Loucy (cell line): ENCODE measurements at regions not wholly inside any gene's neighbourhood (a gene's known extent, or its start where the extent isn't known, plus 50 kb on each side); places are given as distances from the start of the nearest gene placed in this dataset.

Experiments
- EZH2phosphoT487 ChIP-seq: fragments of 200-600 bp; IDR thresholded peaks from 2 replicates; pipeline ENCODE4 v1.6.1; 2018; ENCODE audit warnings: antibody characterized with exemption, mild to moderate bottlenecking, moderate library complexity, borderline replicate concordance
- TF ChIP-seq, protein P1 (sequence below): fragments of 200-600 bp; sonication (generic); conservative IDR thresholded peaks from 2 replicates; pipeline ENCODE4 v1.5.1; 2014; ENCODE audit warnings: mild to moderate bottlenecking, antibody characterized with exemption, low read length

DNA sequence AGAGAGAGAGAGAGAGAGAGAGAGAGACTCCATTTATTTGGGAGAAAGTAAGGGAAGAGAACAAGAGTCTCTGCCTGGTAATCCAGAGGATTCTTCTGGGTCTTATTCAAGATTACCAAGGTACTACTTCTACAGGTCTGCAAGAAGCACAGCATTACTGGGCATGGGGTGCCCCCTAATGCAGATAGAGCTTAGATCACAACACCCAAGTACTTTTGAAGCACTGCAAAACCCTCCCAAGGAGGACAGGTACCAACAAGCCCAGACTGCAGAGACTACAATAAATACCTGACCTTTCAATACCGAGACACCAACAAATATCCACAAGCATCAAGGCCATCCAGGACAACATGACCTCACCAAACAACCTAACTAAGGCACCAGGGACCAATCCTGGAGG is 94.7 kb upstream of the PHF24 start:
- TF ChIP-seq, protein P1, sequence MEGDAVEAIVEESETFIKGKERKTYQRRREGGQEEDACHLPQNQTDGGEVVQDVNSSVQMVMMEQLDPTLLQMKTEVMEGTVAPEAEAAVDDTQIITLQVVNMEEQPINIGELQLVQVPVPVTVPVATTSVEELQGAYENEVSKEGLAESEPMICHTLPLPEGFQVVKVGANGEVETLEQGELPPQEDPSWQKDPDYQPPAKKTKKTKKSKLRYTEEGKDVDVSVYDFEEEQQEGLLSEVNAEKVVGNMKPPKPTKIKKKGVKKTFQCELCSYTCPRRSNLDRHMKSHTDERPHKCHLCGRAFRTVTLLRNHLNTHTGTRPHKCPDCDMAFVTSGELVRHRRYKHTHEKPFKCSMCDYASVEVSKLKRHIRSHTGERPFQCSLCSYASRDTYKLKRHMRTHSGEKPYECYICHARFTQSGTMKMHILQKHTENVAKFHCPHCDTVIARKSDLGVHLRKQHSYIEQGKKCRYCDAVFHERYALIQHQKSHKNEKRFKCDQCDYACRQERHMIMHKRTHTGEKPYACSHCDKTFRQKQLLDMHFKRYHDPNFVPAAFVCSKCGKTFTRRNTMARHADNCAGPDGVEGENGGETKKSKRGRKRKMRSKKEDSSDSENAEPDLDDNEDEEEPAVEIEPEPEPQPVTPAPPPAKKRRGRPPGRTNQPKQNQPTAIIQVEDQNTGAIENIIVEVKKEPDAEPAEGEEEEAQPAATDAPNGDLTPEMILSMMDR: no peak
- TF ChIP-seq EZH2phosphoT487: no peak
